T-helper 1 cell treated with Interleukin-12 subunit alpha and Interleukin-12 subunit beta and Interleukin-4 antibody, amounts not matched to agents 30 μg/mL and 1 μg/mL, for 36 hours (primary cell): ENCODE measurements at regions not wholly inside any gene's neighbourhood (a gene's known extent, or its start where the extent isn't known, plus 50 kb on each side); places are given as distances from the start of the nearest gene placed in this dataset.
"Not testable (repeated sequence)": the region's sequence is repeated elsewhere in the genome, so short reads cannot be mapped to it uniquely, and the experiment has no call there.

Source experiments
- H3K27ac Mint-ChIP-seq: one replicate; pipeline ENCODE4 v1.8.0; 2021; ENCODE audit warnings: mild to moderate bottlenecking, mixed read lengths
- H3K27me3 Mint-ChIP-seq: one replicate; pipeline ENCODE4 v1.8.0; 2021; ENCODE audit warnings: low read depth, mixed read lengths
- H3K36me3 Mint-ChIP-seq: one replicate; pipeline ENCODE4 v1.8.0; 2021; ENCODE audit warnings: low read depth, mixed read lengths
- H3K4me1 Mint-ChIP-seq: one replicate; pipeline ENCODE4 v1.8.0; 2021; ENCODE audit warnings: low read depth, mixed read lengths
- H3K4me3 Mint-ChIP-seq: one replicate; pipeline ENCODE4 v1.8.0; 2021; ENCODE audit warnings: mild to moderate bottlenecking, moderate library complexity, mixed read lengths
- H3K9me3 Mint-ChIP-seq: one replicate; pipeline ENCODE4 v1.8.0; 2021; ENCODE audit warnings: mixed read lengths

GRCh38 chr3:139194421-139194820, 149.4 kb upstream of the MRPS22 start:
- not testable (repeated sequence) for H3K9me3 Mint-ChIP-seq, H3K27me3 Mint-ChIP-seq, H3K4me1 Mint-ChIP-seq, H3K36me3 Mint-ChIP-seq, H3K27ac Mint-ChIP-seq, H3K4me3 Mint-ChIP-seq

GRCh38 chr3:139196146-139196545, 147.7 kb upstream of the MRPS22 start:
- H3K27me3 Mint-ChIP-seq, H3K27ac Mint-ChIP-seq, H3K36me3 Mint-ChIP-seq, H3K4me3 Mint-ChIP-seq, H3K4me1 Mint-ChIP-seq, H3K9me3 Mint-ChIP-seq: not testable (repeated sequence)

GRCh38 chr3:139197251-139197650, 146.6 kb upstream of the MRPS22 start:
- Mint-ChIP-seq H3K27ac (no peak overlapping the region), H3K27me3 (no peaks in the 10 kb centered on the region), H3K4me3 (no peak overlapping the region), H3K36me3 (no peaks in the 10 kb centered on the region), H3K4me1 (no peaks in the 10 kb centered on the region), H3K9me3 (peaks cover 4% of the 10 kb centered on the region)

GRCh38 chr3:139198186-139198585, 145.6 kb upstream of the MRPS22 start:
- Mint-ChIP-seq H3K27ac (no peak overlapping the region), H3K9me3 (peaks cover 4% of the 10 kb centered on the region), H3K27me3 (no peaks in the 10 kb centered on the region), H3K4me3 (no peak overlapping the region), H3K36me3 (no peaks in the 10 kb centered on the region), H3K4me1 (no peaks in the 10 kb centered on the region)

- Mint-ChIP-seq H3K4me3 (no peak overlapping the region), H3K4me1 (no peaks in the 10 kb centered on the region), H3K36me3 (no peaks in the 10 kb centered on the region), H3K27ac (no peak overlapping the region), H3K9me3 (peaks cover 4% of the 10 kb centered on the region), H3K27me3 (no peaks in the 10 kb centered on the region)
These were observed 144.9 kb upstream of the MRPS22 start for GRCh38 chr3:139198929-139199328.

GRCh38 chr3:139199421-139200010, 144.3 kb upstream of the MRPS22 start:
- Mint-ChIP-seq H3K27me3 (no peaks in the 10 kb centered on the region), H3K4me1 (no peaks in the 10 kb centered on the region), H3K4me3 (no peak overlapping the region), H3K36me3 (no peaks in the 10 kb centered on the region), H3K27ac (no peak overlapping the region), H3K9me3 (peaks cover 4% of the 10 kb centered on the region)

- no peaks in the 10 kb centered on the region for H3K36me3 Mint-ChIP-seq
These were observed 142.2 kb upstream of the MRPS22 start for GRCh38 chr3:139201446-139202225.

GRCh38 chr3:139202226-139202958, 141.4 kb upstream of the MRPS22 start:
- Mint-ChIP-seq H3K9me3 (no peaks in the 10 kb centered on the region), H3K27ac (no peak overlapping the region), H3K4me1 (no peaks in the 10 kb centered on the region), H3K4me3 (no peak overlapping the region), H3K27me3 (peaks cover 5% of the 10 kb centered on the region), H3K36me3 (no peaks in the 10 kb centered on the region)

More at GRCh38 chr3:139201446-139202225, 142.2 kb upstream of the MRPS22 start:
- Mint-ChIP-seq H3K4me3 (no peak overlapping the region), H3K27ac (no peak overlapping the region), H3K27me3 (peaks cover 5% of the 10 kb centered on the region), H3K9me3 (peaks cover 4% of the 10 kb centered on the region), H3K4me1 (no peaks in the 10 kb centered on the region)

GRCh38 chr3:139202959-139203349, 140.9 kb upstream of the MRPS22 start:
- Mint-ChIP-seq H3K36me3 (no peaks in the 10 kb centered on the region), H3K27ac (no peak overlapping the region), H3K4me1 (no peaks in the 10 kb centered on the region), H3K27me3 (peaks cover 5% of the 10 kb centered on the region), H3K4me3 (no peak overlapping the region), H3K9me3 (no peaks in the 10 kb centered on the region)

- H3K36me3 Mint-ChIP-seq: no peaks in the 10 kb centered on the region
- H3K4me1 Mint-ChIP-seq: no peaks in the 10 kb centered on the region
- H3K27me3 Mint-ChIP-seq: peaks cover 5% of the 10 kb centered on the region
- no peaks in the 10 kb centered on the region for H3K9me3 Mint-ChIP-seq
- H3K27ac Mint-ChIP-seq: no peak overlapping the region
- no peak overlapping the region for H3K4me3 Mint-ChIP-seq
These were observed 140.1 kb upstream of the MRPS22 start for GRCh38 chr3:139203752-139204151.

GRCh38 chr3:139204728-139205127, 139.1 kb upstream of the MRPS22 start:
- Mint-ChIP-seq H3K4me3 (no peak overlapping the region), H3K36me3 (no peaks in the 10 kb centered on the region), H3K4me1 (no peaks in the 10 kb centered on the region), H3K27me3 (peaks cover 5% of the 10 kb centered on the region), H3K27ac (no peak overlapping the region), H3K9me3 (no peaks in the 10 kb centered on the region)

GRCh38 chr3:139213936-139214335, 129.9 kb upstream of the MRPS22 start:
- Mint-ChIP-seq H3K27me3 (peaks cover 9% of the 10 kb centered on the region), H3K36me3 (no peaks in the 10 kb centered on the region), H3K27ac (no peak overlapping the region), H3K9me3 (no peaks in the 10 kb centered on the region), H3K4me3 (no peak overlapping the region), H3K4me1 (no peaks in the 10 kb centered on the region)

GRCh38 chr3:139216958-139217357, 126.9 kb upstream of the MRPS22 start:
- Mint-ChIP-seq H3K27me3 (peaks cover 14% of the 10 kb centered on the region), H3K4me3 (no peak overlapping the region), H3K27ac (no peak overlapping the region), H3K4me1 (no peaks in the 10 kb centered on the region), H3K9me3 (no peaks in the 10 kb centered on the region), H3K36me3 (no peaks in the 10 kb centered on the region)

GRCh38 chr3:139217633-139218032, 126.2 kb upstream of the MRPS22 start:
- Mint-ChIP-seq H3K27me3 (peaks cover 14% of the 10 kb centered on the region), H3K4me1 (no peaks in the 10 kb centered on the region), H3K27ac (no peak overlapping the region), H3K9me3 (no peaks in the 10 kb centered on the region), H3K36me3 (no peaks in the 10 kb centered on the region), H3K4me3 (no peak overlapping the region)

- Mint-ChIP-seq H3K4me1 (no peaks in the 10 kb centered on the region), H3K27me3 (peaks cover 14% of the 10 kb centered on the region), H3K36me3 (no peaks in the 10 kb centered on the region), H3K9me3 (no peaks in the 10 kb centered on the region), H3K4me3 (no peak overlapping the region), H3K27ac (no peak overlapping the region)
These were observed 125.8 kb upstream of the MRPS22 start for GRCh38 chr3:139218046-139218445.
